ENCODE measurements at regions not wholly inside any gene's neighbourhood (a gene's known extent, or its start where the extent isn't known, plus 50 kb on each side); places are given as distances from the start of the nearest gene placed in this dataset.
A peak's percentile ranks its signal among the peaks of the same experiment; 100 is the strongest.
"Not testable (repeated sequence)": the region's sequence is repeated elsewhere in the genome, so short reads cannot be mapped to it uniquely, and the experiment has no call there.

DNA sequence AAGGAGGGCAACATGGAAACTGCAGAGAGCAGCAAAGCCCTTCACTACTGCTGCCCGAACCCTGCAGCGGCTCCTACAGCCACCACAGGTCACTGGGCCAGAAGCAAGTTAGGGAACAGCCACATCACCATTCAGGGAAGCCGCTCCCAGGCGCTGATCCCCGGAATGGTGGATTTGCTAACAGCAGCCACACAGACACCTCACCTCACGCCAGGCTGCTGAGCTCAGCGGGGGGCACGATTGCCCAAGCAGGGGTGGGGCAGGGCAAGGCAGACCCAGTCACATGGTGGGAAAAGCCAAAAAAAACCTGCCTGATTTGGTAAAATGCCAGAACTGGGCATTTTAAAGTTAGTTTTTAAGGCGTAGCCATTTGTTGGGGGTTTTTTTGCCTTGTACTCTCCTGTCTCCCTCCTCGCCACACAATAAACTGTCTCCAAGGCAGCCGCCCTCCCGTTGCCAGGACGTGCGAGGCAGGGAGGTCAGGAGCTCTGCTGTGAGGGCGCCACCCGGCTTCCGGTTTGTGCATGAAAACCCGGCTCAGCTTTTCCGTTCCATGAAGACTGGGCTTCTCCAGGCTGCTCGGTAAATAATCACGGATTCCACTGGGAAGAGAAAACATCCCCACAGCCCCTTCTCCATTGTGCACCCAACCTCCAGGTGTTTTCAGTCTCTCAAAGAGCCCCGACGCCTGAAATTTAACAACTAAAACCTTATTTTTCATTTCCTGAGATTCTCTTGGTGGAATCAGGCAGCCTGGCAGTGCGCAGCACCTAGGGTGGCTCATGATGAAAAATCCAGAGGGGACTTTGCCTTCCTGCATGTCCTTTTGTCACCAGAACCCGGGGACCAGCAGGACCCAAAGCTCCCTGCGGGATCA, 453.5 kb downstream of the PREX1 start:
- H3K27ac ChIP-seq (ENCODE audit: low read length); H3K4me2 ChIP-seq (ENCODE audit: insufficient read depth, low read length): not testable (repeated sequence)
- peak; percentile 25 for DNase-seq

DNA sequence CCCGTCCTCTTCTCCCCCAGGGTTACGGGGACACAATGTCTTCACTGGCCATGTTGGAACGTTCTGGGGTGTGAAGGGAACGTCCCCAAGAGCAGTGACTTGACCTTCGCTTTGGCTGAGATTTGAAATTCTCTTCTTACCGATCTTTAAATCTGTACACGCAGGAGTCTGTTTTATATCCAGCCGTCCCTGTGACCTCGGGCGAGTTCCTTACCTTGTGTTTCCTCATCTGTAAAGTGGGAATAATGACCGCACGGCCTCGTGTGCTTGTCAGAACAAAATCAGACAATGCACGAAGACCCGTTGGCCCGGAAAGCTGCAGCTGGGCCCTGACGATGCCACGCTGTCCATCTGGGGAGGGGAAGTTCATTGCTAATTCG, 454.3 kb downstream of the PREX1 start:
- no peaks in the 10 kb centered on the region for H3K36me3 ChIP-seq (ENCODE audit: insufficient read depth, low read length)
- no peaks in the 10 kb centered on the region for H3K27me3 ChIP-seq (ENCODE audit: insufficient read depth, low read length, poor library complexity)

More for the DNA sequence above, 453.5 kb downstream of the PREX1 start:
- H2AFZ ChIP-seq (ENCODE audit: low read depth, low read length); H3K9me3 ChIP-seq (ENCODE audit: insufficient read depth, low read length, severe bottlenecking); H3K4me3 ChIP-seq (ENCODE audit: low read depth in 1 of 2, low read length in 2 of 2); H4K20me1 ChIP-seq (ENCODE audit: insufficient read depth, low read length); H3K79me2 ChIP-seq (ENCODE audit: insufficient read depth, low read length); H3K9ac ChIP-seq (ENCODE audit: low read depth, low read length); H3K36me3 ChIP-seq (ENCODE audit: insufficient read depth, low read length); H3K27me3 ChIP-seq (ENCODE audit: insufficient read depth, low read length, poor library complexity): not testable (repeated sequence)
- TF ChIP-seq, protein P1, sequence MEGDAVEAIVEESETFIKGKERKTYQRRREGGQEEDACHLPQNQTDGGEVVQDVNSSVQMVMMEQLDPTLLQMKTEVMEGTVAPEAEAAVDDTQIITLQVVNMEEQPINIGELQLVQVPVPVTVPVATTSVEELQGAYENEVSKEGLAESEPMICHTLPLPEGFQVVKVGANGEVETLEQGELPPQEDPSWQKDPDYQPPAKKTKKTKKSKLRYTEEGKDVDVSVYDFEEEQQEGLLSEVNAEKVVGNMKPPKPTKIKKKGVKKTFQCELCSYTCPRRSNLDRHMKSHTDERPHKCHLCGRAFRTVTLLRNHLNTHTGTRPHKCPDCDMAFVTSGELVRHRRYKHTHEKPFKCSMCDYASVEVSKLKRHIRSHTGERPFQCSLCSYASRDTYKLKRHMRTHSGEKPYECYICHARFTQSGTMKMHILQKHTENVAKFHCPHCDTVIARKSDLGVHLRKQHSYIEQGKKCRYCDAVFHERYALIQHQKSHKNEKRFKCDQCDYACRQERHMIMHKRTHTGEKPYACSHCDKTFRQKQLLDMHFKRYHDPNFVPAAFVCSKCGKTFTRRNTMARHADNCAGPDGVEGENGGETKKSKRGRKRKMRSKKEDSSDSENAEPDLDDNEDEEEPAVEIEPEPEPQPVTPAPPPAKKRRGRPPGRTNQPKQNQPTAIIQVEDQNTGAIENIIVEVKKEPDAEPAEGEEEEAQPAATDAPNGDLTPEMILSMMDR (IDR thresholded peaks at IDR 0.05; ENCODE audit: borderline replicate concordance, extremely low read depth, low read length, poor library complexity, severe bottlenecking): peak; percentile 42
- 0 out of 3 replicates have a peak, but pooled peaks have one; percentile 29 for ATAC-seq (ENCODE audit: insufficient read depth, low read depth)
- peaks cover 18% of the 10 kb centered on the region for H3K4me1 ChIP-seq (ENCODE audit: insufficient read depth, low read length)

DNA sequence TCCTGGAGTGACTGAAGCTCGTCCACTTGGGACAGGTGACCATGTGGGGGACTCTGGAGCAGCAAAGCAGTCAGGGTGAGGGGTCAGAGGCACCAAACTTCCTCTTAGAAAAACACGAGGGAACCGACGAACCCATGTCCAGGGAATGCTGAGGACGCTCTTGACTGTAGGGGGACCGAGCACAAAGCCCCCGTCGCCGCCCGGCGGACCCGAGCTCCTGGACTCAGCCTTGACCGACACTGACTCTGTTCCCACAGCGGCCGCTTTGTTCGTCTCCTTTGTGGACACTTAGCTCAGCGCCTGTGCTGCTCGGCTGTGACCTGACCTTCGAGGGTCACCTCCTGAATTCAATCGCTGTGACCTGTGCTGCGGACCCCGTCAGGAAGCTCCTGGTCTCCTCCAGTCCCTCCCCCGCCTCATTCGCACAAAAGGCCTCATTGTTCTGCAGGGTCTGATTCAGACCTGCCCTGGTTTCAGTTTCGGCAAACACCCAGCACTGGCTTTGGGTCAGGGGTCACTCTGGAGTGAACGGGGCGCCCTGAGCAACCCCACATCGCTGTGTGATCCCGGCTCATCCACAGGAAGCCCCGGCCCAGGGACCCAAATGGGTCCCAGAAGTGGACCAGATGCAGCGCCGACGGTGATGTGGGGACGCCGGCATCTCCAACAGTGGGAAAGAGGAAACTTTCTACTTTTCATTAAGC, 454.8 kb downstream of the PREX1 start:
- not testable (repeated sequence) for H3K9ac ChIP-seq (ENCODE audit: low read depth, low read length); H2AFZ ChIP-seq (ENCODE audit: low read depth, low read length); H3K27ac ChIP-seq (ENCODE audit: low read length); H3K9me3 ChIP-seq (ENCODE audit: insufficient read depth, low read length, severe bottlenecking); H3K4me2 ChIP-seq (ENCODE audit: insufficient read depth, low read length); H3K27me3 ChIP-seq (ENCODE audit: insufficient read depth, low read length, poor library complexity); H3K36me3 ChIP-seq (ENCODE audit: insufficient read depth, low read length); H3K4me3 ChIP-seq (ENCODE audit: low read depth in 1 of 2, low read length in 2 of 2); H3K79me2 ChIP-seq (ENCODE audit: insufficient read depth, low read length); DNase-seq; H4K20me1 ChIP-seq (ENCODE audit: insufficient read depth, low read length); ATAC-seq (ENCODE audit: insufficient read depth, low read depth)
- peaks cover 30% of the 10 kb centered on the region for H3K4me1 ChIP-seq (ENCODE audit: insufficient read depth, low read length)

More for the DNA sequence above, 454.3 kb downstream of the PREX1 start:
- no peak for DNase-seq
- no peak for ATAC-seq (ENCODE audit: insufficient read depth, low read depth)
- Histone ChIP-seq H3K4me1 (ENCODE audit: insufficient read depth, low read length) (peaks cover 25% of the 10 kb centered on the region), H3K27ac (ENCODE audit: low read length) (no peak overlapping the region), H4K20me1 (ENCODE audit: insufficient read depth, low read length) (no peaks in the 10 kb centered on the region), H3K4me2 (ENCODE audit: insufficient read depth, low read length) (no peak overlapping the region), H3K9ac (ENCODE audit: low read depth, low read length) (no peak overlapping the region), H3K79me2 (ENCODE audit: insufficient read depth, low read length) (no peaks in the 10 kb centered on the region), H2AFZ (ENCODE audit: low read depth, low read length) (no peak overlapping the region), H3K4me3 (ENCODE audit: low read depth in 1 of 2, low read length in 2 of 2) (no peak overlapping the region), H3K9me3 (ENCODE audit: insufficient read depth, low read length, severe bottlenecking) (no peaks in the 10 kb centered on the region)
- no peak for TF ChIP-seq EZH2 (IDR thresholded peaks at IDR 0.05; ENCODE audit: borderline replicate concordance, low read depth, low read length, severe bottlenecking)
- TF ChIP-seq, protein P1 (IDR thresholded peaks at IDR 0.05; ENCODE audit: borderline replicate concordance, extremely low read depth, low read length, poor library complexity, severe bottlenecking): no peak

DNA sequence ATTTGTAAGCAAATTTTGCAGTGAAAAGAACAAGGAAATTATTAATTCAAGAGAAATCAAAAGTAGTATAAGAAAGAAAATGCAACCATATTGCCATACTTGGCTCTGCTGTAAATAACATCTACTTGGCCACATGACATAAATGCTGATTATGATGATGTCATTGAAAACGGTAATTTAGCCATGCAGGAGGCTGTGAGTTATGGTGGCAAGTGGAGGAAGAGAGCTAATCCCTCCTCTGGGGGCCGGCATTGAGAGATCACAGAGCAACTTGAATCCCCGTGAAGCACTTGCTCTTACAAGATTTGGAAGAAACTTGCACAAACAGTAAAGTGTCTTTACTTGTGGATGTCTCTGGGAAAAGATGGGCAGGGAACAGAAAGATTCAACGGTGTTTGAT, 456.6 kb downstream of the PREX1 start:
- no peak overlapping the region for H3K4me3 ChIP-seq (ENCODE audit: low read depth in 1 of 2, low read length in 2 of 2)
- H3K27ac ChIP-seq (ENCODE audit: low read length): 0 out of 2 replicates have a peak overlapping the region, but pooled peaks have one; percentile 13
- H3K4me1 ChIP-seq (ENCODE audit: insufficient read depth, low read length): peaks cover 46% of the 10 kb centered on the region
- no peak overlapping the region for H3K9ac ChIP-seq (ENCODE audit: low read depth, low read length)
- DNase-seq (no peak), ATAC-seq (ENCODE audit: insufficient read depth, low read depth) (no peak)
- no peaks in the 10 kb centered on the region for H3K79me2 ChIP-seq (ENCODE audit: insufficient read depth, low read length)
- no peaks in the 10 kb centered on the region for H3K9me3 ChIP-seq (ENCODE audit: insufficient read depth, low read length, severe bottlenecking)
- H2AFZ ChIP-seq (ENCODE audit: low read depth, low read length): no peak overlapping the region
- no peaks in the 10 kb centered on the region for H3K27me3 ChIP-seq (ENCODE audit: insufficient read depth, low read length, poor library complexity)
- no peak for TF ChIP-seq EZH2 (IDR thresholded peaks at IDR 0.05; ENCODE audit: borderline replicate concordance, low read depth, low read length, severe bottlenecking)
- TF ChIP-seq, protein P1 (IDR thresholded peaks at IDR 0.05; ENCODE audit: borderline replicate concordance, extremely low read depth, low read length, poor library complexity, severe bottlenecking): no peak
- H3K4me2 ChIP-seq (ENCODE audit: insufficient read depth, low read length): no peak overlapping the region
- H3K36me3 ChIP-seq (ENCODE audit: insufficient read depth, low read length): no peaks in the 10 kb centered on the region
- H4K20me1 ChIP-seq (ENCODE audit: insufficient read depth, low read length): no peaks in the 10 kb centered on the region

DNA sequence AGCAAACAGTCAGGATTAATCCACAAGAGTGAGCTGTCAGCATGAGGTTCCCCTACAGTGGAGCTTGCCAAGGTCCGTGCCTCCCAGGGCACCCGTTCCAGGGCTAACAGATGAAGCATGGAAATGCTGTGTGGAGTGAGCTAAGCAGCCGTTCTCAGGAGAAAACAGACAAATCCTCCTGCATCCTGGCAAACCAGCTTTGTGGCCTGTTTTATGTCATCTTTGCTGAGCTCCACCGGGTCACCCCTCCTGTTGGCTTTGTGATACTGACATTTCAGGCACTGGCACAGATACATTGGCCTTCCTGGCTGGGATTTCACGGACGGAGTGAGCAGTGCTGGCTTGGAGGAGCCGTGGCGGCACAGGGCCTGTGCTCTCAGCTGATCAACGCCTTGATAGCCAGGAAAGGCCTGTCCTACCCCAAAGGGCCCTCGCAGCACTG, 459.2 kb downstream of the PREX1 start:
- ATAC-seq (ENCODE audit: insufficient read depth, low read depth); H3K79me2 ChIP-seq (ENCODE audit: insufficient read depth, low read length); H3K9me3 ChIP-seq (ENCODE audit: insufficient read depth, low read length, severe bottlenecking); H4K20me1 ChIP-seq (ENCODE audit: insufficient read depth, low read length); H3K4me3 ChIP-seq (ENCODE audit: low read depth in 1 of 2, low read length in 2 of 2); H3K27me3 ChIP-seq (ENCODE audit: insufficient read depth, low read length, poor library complexity); H3K36me3 ChIP-seq (ENCODE audit: insufficient read depth, low read length): not testable (repeated sequence)
- Histone ChIP-seq H2AFZ (ENCODE audit: low read depth, low read length) (peak overlapping the region; percentile 55), H3K9ac (ENCODE audit: low read depth, low read length) (peak overlapping the region; percentile 47), H3K4me2 (ENCODE audit: insufficient read depth, low read length) (peak overlapping the region; percentile 41), H3K27ac (ENCODE audit: low read length) (peak overlapping the region; percentile 92), H3K4me1 (ENCODE audit: insufficient read depth, low read length) (peaks cover 67% of the 10 kb centered on the region)
- peak; percentile 48 for DNase-seq
